GM18517 (cell line): ENCODE measurements at regions not wholly inside any gene's neighbourhood (a gene's known extent, or its start where the extent isn't known, plus 50 kb on each side); places are given as distances from the start of the nearest gene placed in this dataset.

ENCODE experiments used
- ATAC-seq: cut with Tn5 transposase; IDR thresholded peaks from one replicate; pipeline ENCODE4 v1.9.1; 2021; ENCODE audit warnings: mild to moderate bottlenecking, moderate library complexity; ENCODE audit not compliant: unreplicated experiment

DNA sequence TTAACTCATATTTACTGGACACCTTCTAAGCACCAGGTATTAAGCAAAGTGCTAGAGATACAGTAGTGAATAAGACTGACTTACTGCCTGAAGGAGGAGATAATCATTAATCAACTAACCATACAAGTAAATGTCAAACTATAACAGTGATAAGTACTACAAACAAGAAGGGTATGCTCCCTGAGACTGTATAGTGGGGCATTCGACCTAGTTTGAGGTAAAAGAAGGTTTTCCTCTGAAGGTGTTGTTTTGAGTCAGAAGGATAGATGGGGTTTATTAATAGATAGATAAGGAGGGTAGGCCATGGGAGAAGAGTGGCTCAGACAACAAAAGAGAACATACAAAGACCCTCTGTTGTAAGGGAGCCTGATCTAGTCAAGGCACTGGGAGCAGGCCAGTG is 105.4 kb downstream of the DDIT4L start:
- ATAC-seq = no peak

GRCh38 chr4:100083289-100083688 is 107.0 kb downstream of the DDIT4L start:
- ATAC-seq = no peak

GRCh38 chr4:100082852-100083251 is 107.4 kb downstream of the DDIT4L start:
- no peak for ATAC-seq

GRCh38 chr4:100081491-100081890 is 108.8 kb downstream of the DDIT4L start:
- ATAC-seq = no peak

DNA sequence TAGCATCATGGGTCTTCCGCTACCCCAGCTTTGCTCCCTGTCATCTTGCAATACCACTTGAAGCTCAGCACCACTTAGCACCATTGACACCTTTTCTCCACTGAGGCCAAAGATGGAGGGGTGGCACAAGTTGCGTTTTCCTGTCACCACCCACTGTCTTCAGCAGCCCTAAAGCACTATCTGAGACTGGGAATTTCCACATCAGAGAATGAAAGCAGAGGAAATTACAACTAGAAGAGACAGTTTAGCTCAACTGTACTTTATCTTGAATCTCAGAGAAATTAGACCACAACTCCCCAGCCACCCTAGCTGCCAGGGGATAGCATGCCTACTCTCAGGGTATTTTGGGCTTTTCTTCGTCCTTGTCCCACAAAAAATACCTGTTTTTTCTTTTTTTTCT is 111.0 kb downstream of the DDIT4L start:
- ATAC-seq = no peak

DNA sequence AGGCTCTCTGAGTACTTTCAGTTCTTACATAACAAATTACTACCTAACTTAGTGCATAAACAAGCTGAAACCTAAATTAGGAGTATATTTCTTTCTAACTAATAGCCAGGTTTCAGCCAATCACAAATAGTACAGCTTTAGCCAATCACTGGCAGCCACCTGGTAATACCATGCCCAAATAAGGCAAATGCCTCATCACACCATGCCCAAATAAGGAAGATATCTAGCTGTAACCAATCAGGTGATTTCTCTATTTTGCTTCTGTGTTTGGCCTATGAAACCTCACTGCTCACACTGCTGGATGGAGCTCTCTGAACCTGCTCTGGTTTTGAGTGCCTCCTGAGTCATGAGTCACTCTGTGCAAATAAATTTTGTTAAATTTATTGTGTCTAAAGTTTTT is 113.5 kb downstream of the DDIT4L start:
- ATAC-seq = peak; percentile 60

DNA sequence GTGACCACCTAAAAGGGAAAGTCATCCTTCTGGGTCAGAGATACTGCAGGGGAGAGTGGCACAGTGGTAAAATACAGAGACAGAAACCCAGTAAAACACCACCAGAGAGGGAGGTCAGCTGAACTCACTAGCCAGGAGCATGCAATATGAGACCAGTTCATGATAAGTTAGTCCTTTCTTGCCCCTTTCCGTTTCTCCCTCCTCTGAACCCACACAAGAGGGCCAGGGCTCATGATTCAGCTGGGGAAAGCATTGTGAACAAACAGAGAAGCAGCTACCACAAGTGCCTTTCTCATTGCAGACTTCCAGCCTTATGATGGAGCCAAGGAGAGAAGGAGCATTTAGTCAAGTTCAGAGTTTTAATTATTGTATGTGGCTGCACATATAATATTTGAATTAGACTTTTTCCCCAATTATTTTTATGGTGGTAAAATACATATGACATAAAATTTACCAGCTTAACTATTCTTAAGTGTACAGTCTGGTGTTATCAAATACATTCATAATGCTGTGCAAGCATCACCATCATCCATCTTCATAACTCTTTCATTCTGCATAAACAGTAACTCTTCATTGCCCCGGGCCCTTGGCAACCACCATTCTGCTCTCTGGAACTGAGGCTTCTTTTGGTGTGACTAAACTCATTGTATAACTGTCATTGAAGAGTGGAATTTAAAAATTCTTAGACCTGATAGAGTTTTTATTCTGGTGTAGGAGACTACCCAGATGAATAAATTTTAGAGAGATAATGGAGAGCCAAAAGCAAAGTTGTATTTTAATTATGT is 114.6 kb downstream of the DDIT4L start:
- ATAC-seq = no peak

DNA sequence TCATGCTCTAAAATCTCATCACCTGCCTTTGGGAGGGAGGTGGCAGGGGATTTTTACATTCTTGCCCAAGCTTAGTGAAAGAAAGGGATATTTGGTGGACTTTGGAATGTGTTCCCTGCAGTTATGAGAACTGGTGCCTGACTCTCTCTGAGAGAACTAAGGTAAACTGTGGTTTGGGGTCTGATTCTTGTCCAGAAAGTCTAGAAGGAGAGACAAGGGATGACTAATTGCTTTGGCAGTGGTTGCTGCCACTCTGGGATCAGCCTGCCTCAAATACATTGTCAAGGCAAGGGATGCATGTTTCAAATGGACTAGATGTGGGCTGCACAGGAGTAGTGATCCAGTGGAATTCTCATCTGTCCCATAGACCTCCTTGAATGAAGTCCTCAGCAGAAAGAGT is 115.2 kb downstream of the DDIT4L start:
- ATAC-seq = no peak

- ATAC-seq = no peak
These were observed 118.8 kb downstream of the DDIT4L start for GRCh38 chr4:100071506-100071905.

DNA sequence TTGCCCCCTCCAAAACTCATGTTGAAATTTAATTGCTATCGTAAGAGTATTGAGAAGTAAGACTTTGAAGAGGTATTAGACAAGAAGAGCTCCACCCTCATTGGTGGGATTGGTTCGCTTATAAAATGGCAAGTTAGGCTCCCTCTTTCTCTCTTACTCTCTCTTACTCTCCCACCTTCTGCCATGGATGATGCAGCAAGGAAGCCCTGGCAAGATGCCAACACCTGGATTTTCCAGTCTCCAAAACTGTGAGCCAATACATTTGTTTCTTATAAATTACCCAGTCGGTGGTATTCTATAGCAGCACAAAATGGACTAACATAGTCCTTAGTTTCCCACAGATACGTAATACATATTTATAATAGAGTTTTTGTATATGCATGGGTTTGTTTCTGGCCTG is 119.4 kb downstream of the DDIT4L start:
- ATAC-seq = no peak

DNA sequence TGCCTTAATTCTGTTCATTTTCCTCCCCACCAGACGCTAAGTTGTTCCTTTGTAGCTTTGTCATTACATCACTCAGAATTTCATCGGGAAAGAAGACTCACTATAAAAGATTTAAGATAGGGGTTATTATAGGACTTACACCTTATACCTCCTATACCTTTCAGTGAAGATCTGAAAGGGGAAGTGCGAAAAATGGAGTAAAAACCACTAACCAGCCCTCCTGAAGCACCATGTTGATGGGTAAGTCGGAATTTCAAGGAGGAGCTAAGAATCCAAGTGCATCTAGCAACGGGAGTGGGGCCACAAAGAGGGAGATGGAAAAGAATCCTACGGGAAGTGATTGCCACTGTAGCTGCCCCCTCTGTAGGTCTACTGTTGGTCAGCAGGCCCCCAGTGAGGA is 119.1 kb upstream of the H2AZ1 start:
- ATAC-seq = no peak

DNA sequence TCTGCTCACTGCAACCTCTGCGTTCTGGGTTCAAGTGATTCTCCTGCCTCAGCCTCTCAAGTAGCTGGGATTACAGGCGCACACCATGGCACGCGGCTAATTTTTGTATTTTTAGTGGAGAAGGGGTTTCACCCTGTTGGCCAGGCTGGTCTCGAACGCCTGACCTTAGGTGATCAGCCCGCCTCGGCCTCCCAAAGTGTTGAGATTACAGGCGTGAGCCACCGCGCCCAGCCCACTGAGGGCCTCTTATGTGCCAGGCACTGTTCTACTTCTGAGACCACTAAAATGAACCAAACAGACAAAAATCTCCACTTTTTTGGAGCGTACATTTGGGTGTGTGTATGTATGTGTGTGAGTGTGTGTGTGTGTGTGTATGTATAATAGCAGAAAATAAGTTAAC is 117.2 kb upstream of the H2AZ1 start:
- no peak for ATAC-seq

DNA sequence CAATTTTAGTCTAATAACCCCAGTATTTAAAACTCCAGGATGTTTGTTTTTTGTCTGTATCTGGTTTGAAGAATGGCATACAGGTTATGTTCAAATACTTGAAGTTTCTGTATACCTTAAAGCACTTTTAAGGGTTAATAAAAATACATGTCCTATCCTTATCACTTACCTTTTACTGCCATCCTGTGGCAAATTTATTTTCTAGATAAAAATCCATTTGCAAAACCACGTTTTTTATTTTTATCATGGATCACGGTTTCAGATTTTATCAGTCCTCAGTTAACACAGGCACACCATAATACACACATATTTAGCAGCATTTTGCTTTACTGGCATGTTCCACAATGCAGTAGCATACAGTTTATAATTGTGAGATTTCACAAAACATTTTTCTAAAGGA is 113.3 kb upstream of the H2AZ1 start:
- no peak for ATAC-seq

- ATAC-seq = no peak
These were observed 112.8 kb upstream of the H2AZ1 start for GRCh38 chr4:100062921-100063320.

DNA sequence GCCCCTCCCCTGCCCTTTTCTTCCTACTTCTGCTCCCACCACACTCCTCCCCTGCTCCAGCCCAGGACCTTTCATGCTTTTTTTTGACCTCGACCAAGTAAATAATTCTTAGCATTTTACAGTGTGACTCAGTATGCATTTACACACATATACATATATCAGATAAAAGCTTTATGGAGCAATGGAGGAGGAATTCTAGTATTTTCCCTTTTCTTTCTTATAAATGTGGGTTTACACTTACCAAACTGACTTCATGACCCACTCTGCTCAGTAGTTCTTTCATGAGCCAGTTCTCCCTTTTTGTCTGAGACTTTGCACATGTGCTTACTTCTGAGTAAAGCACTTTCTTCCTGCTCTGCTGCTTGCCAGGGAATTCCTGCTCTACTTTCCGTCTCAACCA is 111.8 kb upstream of the H2AZ1 start:
- no peak for ATAC-seq

GRCh38 chr4:100060765-100061416 is 110.8 kb upstream of the H2AZ1 start:
- peak; percentile 62 for ATAC-seq

- ATAC-seq = no peak
These were observed 109.4 kb upstream of the H2AZ1 start for GRCh38 chr4:100059467-100059866.

DNA sequence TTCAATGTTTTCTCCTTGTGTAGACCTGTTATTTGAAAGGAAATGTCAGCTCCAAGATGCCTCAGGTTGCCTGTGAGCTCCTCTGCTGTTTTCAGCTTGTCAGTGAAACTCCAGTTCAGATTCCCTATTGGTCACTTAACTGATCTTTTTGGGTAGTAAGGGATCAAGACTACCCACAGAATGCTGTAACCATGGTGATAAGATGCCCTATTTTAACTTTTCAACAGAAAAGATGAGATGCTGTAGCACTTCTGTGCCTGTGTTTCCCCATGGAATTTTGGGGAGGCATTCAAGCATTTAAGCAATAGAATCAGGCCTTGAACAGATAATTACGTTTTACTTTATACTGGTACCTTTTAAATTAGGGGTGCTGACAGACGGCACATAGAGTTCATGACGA is 106.6 kb upstream of the H2AZ1 start:
- no peak for ATAC-seq

- ATAC-seq = no peak
These were observed 104.0 kb upstream of the H2AZ1 start for GRCh38 chr4:100054071-100054470.

GRCh38 chr4:100049872-100050271 is 99.8 kb upstream of the H2AZ1 start:
- no peak for ATAC-seq

DNA sequence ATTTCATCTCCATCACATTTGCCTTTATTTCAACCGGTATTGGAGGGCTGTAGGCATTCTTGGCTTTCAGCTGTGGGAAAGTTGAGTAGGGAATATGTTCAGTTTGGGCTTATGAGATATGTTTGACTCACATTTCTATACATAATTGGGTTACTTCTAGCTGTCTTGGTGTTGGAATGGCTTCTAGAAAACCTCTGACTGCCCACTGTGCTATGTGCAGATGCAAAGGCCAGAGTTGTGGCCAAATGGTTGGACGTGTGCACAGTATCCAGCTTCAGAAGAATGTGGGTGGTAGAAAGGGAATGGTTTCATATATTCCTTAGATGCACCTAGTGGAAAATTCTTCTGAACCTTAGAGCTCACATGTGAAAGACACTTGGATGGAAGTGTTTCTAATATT is 92.6 kb upstream of the H2AZ1 start:
- no peak for ATAC-seq

GRCh38 chr4:100042235-100042634 is 92.2 kb upstream of the H2AZ1 start:
- no peak for ATAC-seq

GRCh38 chr4:100041646-100042045 is 91.6 kb upstream of the H2AZ1 start:
- ATAC-seq = no peak
